ENCODE measurements at regions not wholly inside any gene's neighbourhood (a gene's known extent, or its start where the extent isn't known, plus 50 kb on each side); places are given as distances from the start of the nearest gene placed in this dataset.
A peak's percentile ranks its signal among the peaks of the same experiment; 100 is the strongest.

DNA sequence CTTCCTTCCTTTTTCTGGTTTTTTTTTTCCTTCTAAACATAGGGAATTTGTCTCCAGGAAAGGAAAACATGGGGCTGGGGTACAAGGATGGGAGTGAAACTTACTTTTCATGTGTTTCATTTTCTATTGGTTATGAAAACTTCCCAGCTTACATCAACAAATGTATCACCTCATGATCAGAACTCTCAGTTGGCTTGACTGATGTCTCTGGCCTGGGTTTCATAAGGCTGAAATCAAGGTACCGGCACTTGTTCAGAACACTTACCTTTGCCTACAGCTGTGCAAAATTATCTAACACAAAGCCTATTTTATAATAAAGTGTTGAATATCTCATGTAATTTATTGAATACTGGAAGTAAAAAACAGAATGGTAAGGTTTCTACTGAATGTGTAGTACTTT, 91.8 kb upstream of the STT3B start:
- POLR2A ChIA-PET, result no interaction called here
- peaks cover 5% of the 10 kb centered on the region for H3K4me1 Mint-ChIP-seq
- no peaks in the 10 kb centered on the region for H3K36me3 Mint-ChIP-seq (ENCODE audit: low read depth)
- peaks cover 9% of the 10 kb centered on the region for H3K9me3 Mint-ChIP-seq
- no peak overlapping the region for H3K4me3 Mint-ChIP-seq
- DNase-seq (no peak), ATAC-seq (ENCODE audit: low read depth) (no peak)
- intact Hi-C loops (cut with micrococcal nuclease), result loop anchor here (10.0 kb wide), 1 partner anchor 1426 kb away; no protein-coding TSS in a partner anchor
- no peak overlapping the region for H3K27ac Mint-ChIP-seq
- CTCF ChIA-PET, result no interaction called here
- TF ChIP-seq, protein P1, sequence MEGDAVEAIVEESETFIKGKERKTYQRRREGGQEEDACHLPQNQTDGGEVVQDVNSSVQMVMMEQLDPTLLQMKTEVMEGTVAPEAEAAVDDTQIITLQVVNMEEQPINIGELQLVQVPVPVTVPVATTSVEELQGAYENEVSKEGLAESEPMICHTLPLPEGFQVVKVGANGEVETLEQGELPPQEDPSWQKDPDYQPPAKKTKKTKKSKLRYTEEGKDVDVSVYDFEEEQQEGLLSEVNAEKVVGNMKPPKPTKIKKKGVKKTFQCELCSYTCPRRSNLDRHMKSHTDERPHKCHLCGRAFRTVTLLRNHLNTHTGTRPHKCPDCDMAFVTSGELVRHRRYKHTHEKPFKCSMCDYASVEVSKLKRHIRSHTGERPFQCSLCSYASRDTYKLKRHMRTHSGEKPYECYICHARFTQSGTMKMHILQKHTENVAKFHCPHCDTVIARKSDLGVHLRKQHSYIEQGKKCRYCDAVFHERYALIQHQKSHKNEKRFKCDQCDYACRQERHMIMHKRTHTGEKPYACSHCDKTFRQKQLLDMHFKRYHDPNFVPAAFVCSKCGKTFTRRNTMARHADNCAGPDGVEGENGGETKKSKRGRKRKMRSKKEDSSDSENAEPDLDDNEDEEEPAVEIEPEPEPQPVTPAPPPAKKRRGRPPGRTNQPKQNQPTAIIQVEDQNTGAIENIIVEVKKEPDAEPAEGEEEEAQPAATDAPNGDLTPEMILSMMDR (IDR thresholded peaks at IDR 0.05), result no peak
- H3K27me3 Mint-ChIP-seq, result no peaks in the 10 kb centered on the region

DNA sequence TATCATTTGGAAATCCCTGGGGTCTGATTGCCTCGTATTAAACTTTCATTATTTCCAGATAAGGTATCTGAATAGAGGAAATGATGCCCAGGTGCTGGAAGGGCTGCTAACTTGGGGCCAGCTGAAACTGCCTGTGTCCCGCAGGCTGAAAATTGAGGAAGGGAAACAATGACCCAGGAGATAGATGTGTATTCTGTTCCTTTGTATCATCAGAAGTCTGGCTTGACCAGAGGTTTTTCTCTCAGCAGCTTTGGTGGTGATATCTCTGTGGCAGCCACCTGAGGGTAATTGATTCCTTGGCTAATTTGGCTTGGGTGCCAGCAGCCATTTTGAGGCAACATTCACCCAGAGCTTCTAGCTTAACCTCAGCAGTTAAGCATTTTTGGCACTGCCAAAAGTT, 90.0 kb upstream of the STT3B start:
- Mint-ChIP-seq H3K4me3 (no peak overlapping the region), H3K36me3 (ENCODE audit: low read depth) (no peaks in the 10 kb centered on the region), H3K27me3 (no peaks in the 10 kb centered on the region), H3K9me3 (peaks cover 2% of the 10 kb centered on the region), H3K27ac (no peak overlapping the region), H3K4me1 (peaks cover 5% of the 10 kb centered on the region)
- intact Hi-C loops (cut with micrococcal nuclease), result loop anchor here (10.0 kb wide), 1 partner anchor 1428 kb away; no protein-coding TSS in a partner anchor
- TF ChIP-seq, protein P1 (IDR thresholded peaks at IDR 0.05), result no peak
- CTCF ChIA-PET, result no interaction called here
- DNase-seq, result no peak
- POLR2A ChIA-PET, result no interaction called here
- no peak for ATAC-seq (ENCODE audit: low read depth)

DNA sequence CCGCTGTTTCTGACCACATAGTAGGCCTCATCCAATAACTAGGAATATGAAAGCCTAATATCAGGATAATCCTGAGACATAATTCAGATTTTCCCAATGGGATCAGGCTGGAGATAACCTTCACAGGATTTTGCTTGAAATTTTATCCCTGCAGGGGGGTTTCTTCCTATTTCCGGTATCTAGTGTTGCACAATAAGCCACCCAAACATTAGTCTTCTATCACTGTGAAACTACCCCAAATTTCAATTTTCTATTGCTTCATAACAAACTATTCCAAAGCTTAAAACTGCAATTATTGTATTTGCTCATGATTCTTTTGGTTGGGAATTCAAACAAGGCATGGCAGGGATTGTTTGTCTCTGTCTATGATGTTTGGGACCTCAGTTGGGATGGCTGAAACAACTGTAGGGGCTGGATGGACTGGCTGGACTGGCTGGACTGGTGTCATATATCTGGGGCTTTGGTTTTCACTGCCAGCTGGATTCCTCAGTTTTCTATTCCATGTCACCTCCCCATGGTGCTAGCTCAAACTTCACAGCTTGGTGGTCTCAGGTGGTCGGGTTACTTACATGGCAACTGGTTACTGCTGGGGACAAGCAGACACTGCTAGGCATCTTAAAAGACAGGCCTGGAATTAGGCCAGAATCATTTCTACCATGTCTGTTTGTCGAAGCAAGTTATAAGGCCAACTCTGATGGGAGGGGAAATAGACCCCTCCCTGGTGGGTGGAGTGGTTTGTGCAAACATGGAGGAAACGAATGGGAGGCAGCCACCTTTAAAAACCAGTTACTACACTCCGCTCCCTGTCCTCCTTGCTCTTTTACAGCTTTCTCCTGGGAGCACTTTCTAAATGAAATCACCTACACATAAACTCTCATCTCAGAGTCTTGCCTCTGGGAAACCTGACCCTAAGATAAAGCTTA, 88.2 kb upstream of the STT3B start:
- TF ChIP-seq, protein P1 (IDR thresholded peaks at IDR 0.05), result no peak
- ChIA-PET POLR2A (no interaction called here), CTCF (no interaction called here)
- peaks cover 5% of the 10 kb centered on the region for H3K9me3 Mint-ChIP-seq
- ATAC-seq (ENCODE audit: low read depth) (no peak), DNase-seq (no peak)
- H3K27me3 Mint-ChIP-seq, result peaks cover 2% of the 10 kb centered on the region
- no peak overlapping the region for H3K27ac Mint-ChIP-seq
- H3K36me3 Mint-ChIP-seq (ENCODE audit: low read depth), result no peaks in the 10 kb centered on the region
- intact Hi-C loops (cut with micrococcal nuclease), result loop anchor here (10.0 kb wide), 1 partner anchor 1430 kb away; no protein-coding TSS in a partner anchor
- no peak overlapping the region for H3K4me3 Mint-ChIP-seq
- peaks cover 12% of the 10 kb centered on the region for H3K4me1 Mint-ChIP-seq

DNA sequence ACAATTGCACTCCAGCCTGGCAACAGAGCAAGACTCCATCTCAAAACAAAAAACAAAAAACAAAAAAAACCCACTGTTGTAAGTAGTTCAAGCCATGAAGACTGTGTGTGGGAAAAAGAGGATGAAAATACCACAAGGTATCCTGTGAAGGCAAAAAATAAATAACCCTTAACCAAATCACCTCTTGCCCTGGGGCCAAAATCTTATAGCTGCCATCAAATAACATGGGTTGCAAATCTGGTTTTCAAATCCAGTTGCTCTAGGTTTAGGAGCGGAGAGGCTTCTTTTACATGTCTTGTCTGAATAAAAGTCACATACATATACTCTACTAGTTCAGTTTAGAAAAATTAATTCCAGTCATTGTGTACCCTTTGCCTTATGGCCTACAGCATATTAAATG, 87.0 kb upstream of the STT3B start:
- Mint-ChIP-seq H3K27ac (no peak overlapping the region), H3K9me3 (peaks cover 7% of the 10 kb centered on the region), H3K36me3 (ENCODE audit: low read depth) (no peaks in the 10 kb centered on the region), H3K4me1 (peaks cover 12% of the 10 kb centered on the region), H3K27me3 (peaks cover 6% of the 10 kb centered on the region), H3K4me3 (no peak overlapping the region)
- POLR2A ChIA-PET, result no interaction called here
- ATAC-seq (ENCODE audit: low read depth) (no peak), DNase-seq (no peak)
- CTCF ChIA-PET, result no interaction called here
- intact Hi-C loops (cut with micrococcal nuclease), result loop anchor here (10.0 kb wide), 1 partner anchor 1431 kb away; no protein-coding TSS in a partner anchor
- TF ChIP-seq, protein P1 (IDR thresholded peaks at IDR 0.05), result no peak

DNA sequence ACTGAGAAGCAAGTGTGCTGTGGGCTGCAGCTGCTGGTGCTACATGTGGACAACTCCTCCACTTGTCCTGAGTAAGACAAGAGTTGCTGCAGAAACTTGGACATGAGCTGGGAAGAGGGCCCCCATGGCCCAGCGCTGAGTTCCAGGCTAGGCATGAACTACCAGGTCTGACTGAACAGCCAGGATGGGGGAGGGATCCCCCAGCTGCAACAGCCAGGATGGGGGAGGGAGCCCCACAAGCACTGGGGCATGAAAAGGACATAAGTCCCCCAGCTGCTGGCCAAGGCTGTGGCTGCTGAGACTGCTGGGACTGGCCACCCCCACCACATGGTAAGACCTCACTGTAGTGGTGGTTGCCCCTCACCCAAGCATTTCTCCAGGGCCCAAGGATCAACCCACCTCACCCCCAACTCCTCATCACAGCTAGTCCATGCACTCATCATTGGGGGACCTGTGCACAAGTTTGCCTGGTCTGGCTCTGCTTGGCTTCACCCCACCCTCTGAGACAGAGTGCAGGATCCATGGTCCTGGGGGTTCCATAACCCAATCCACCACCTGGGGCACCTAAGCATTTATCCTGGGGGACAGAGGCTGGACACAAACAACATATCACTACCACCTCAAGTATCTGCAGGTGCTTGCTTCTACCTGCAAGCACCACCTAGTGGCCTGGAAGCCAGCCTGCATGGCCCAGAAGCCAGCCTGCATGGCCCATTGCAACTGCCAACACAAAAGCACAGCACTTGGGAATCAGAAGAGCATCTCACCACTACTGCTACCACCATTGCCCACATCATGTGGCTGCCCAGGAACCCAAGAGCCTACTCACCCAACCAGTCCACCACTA, 84.5 kb upstream of the STT3B start:
- TF ChIP-seq, protein P1 (IDR thresholded peaks at IDR 0.05), result no peak
- intact Hi-C loops (cut with micrococcal nuclease), result loop anchor here (10.0 kb wide), 1 partner anchor 1433 kb away; no protein-coding TSS in a partner anchor
- H3K4me1 Mint-ChIP-seq, result peaks cover 12% of the 10 kb centered on the region
- ChIA-PET POLR2A (no interaction called here), CTCF (no interaction called here)
- ATAC-seq (ENCODE audit: low read depth) (peak; percentile 40), DNase-seq (no peak)
- peaks cover 7% of the 10 kb centered on the region for H3K9me3 Mint-ChIP-seq
- no peaks in the 10 kb centered on the region for H3K36me3 Mint-ChIP-seq (ENCODE audit: low read depth)
- H3K4me3 Mint-ChIP-seq, result no peak overlapping the region
- H3K27ac Mint-ChIP-seq, result no peak overlapping the region
- peaks cover 8% of the 10 kb centered on the region for H3K27me3 Mint-ChIP-seq

Data from activated B cell treated with CpG ODN at 0.5 μM for 24 hours (primary cell).